Loucy (cell line): ENCODE measurements at regions not wholly inside any gene's neighbourhood (a gene's known extent, or its start where the extent isn't known, plus 50 kb on each side); places are given as distances from the start of the nearest gene placed in this dataset.

Experiments
- H2AFZ ChIP-seq: fragments of 200-600 bp; sonication (generic); 2 replicates; pipeline ENCODE4 v1.6.0; 2016; ENCODE audit warnings: antibody characterized with exemption, mild to moderate bottlenecking, low read length, moderate library complexity
- H3F3A ChIP-seq: fragments of 200-600 bp; 2 replicates; pipeline ENCODE4 v1.6.0; 2016; ENCODE audit warnings: antibody characterized with exemption, low read depth, mild to moderate bottlenecking
- H3K27me3 ChIP-seq: fragments of 200-600 bp; sonication (generic); 2 replicates; pipeline ENCODE4 v1.6.1; 2014; ENCODE audit warnings: low read length, mild to moderate bottlenecking; ENCODE audit not compliant: insufficient read depth, poor library complexity, severe bottlenecking
- H3K36me3 ChIP-seq: fragments of 200-600 bp; sonication (generic); 2 replicates; pipeline ENCODE4 v1.6.1; 2016; ENCODE audit warnings: low read length; ENCODE audit not compliant: insufficient read depth
- H3K4me1 ChIP-seq: fragments of 200-600 bp; sonication (generic); 2 replicates; pipeline ENCODE4 v1.5.1; 2014; ENCODE audit warnings: low read length, mild to moderate bottlenecking; ENCODE audit not compliant: insufficient read depth, poor library complexity, severe bottlenecking
- H3K4me2 ChIP-seq: fragments of 200-600 bp; sonication (generic); 2 replicates; pipeline ENCODE4 v1.6.0; 2014; ENCODE audit warnings: antibody characterized with exemption, low read length, low read depth, mild to moderate bottlenecking; ENCODE audit not compliant: poor library complexity, severe bottlenecking
- H3K4me3 ChIP-seq: fragments of 200-600 bp; sonication (generic); 2 replicates; pipeline ENCODE4 v1.5.1; 2014; ENCODE audit warnings: low read length, mild to moderate bottlenecking, mixed read lengths; ENCODE audit not compliant: poor library complexity, severe bottlenecking
- H3K79me2 ChIP-seq: fragments of 200-600 bp; sonication (generic); 2 replicates; pipeline ENCODE4 v1.6.1; 2014; ENCODE audit warnings: low read length; ENCODE audit not compliant: insufficient read depth
- H3K9ac ChIP-seq: fragments of 200-600 bp; sonication (generic); 2 replicates; pipeline ENCODE4 v1.6.0; 2014; ENCODE audit warnings: mild to moderate bottlenecking, low read depth, low read length, moderate library complexity; ENCODE audit not compliant: poor library complexity, severe bottlenecking
- H3K9me2 ChIP-seq: fragments of 200-600 bp; sonication (generic); replicated peaks from 2 replicates; pipeline ENCODE4 v1.6.1; 2016; ENCODE audit warnings: low read depth, low read length, mixed read lengths
- H3K9me3 ChIP-seq: fragments of 200-600 bp; sonication (generic); 2 replicates; pipeline ENCODE4 v1.6.1; 2014; ENCODE audit warnings: mild to moderate bottlenecking, antibody characterized with exemption, low read length, low read depth; ENCODE audit not compliant: insufficient read depth
- H4K20me1 ChIP-seq: fragments of 200-600 bp; sonication (generic); 2 replicates; pipeline ENCODE4 v1.6.0; 2014; ENCODE audit warnings: antibody characterized with exemption, low read length, mild to moderate bottlenecking; ENCODE audit not compliant: insufficient read depth, poor library complexity, severe bottlenecking
- EZH2phosphoT487 ChIP-seq: fragments of 200-600 bp; IDR thresholded peaks from 2 replicates; pipeline ENCODE4 v1.6.1; 2018; ENCODE audit warnings: antibody characterized with exemption, mild to moderate bottlenecking, moderate library complexity, borderline replicate concordance
- TF ChIP-seq, protein P1 (sequence below): fragments of 200-600 bp; sonication (generic); conservative IDR thresholded peaks from 2 replicates; pipeline ENCODE4 v1.5.1; 2014; ENCODE audit warnings: mild to moderate bottlenecking, antibody characterized with exemption, low read length

DNA sequence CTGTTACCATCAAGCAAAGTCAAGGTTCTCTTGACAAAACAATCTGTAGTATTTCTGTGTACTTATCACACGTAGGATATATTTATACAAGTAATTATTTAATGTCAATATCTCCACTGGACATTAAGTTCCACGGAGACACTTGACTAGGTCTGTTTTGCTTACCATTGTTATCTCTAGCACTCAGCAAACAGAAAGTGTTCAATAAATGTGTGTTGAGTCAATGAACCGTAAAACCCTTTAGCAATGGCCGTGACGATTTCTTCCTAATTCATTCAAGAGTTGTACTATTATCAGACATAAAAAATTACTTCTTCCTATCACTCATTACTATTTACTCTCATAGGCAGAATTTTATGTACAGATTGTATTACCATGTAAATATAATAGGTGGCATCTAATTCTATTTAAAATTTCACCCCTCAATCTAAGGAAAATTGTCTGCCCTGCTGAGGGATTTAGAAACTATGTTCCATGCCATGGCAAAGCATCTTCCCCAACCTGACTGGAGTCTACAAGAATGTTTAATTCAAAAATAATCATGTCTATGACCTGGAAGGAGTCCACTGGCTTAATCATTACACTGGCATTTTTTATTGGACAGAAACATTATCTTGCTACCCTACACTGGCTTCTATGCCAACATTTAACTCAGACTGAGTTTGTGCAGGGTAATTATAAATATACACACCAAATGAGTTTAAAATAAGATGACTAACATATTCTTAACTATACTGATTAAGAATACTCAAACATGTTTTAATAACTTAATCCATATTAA, 301.9 kb downstream of the ZEB2 start:
- Histone ChIP-seq H3K4me2 (no peak overlapping the region), H2AFZ (no peak overlapping the region), H4K20me1 (no peaks in the 10 kb centered on the region), H3K4me3 (no peak overlapping the region), H3K4me1 (peaks cover 34% of the 10 kb centered on the region), H3K36me3 (no peaks in the 10 kb centered on the region), H3K9me2 (no peaks in the 10 kb centered on the region), H3K79me2 (no peaks in the 10 kb centered on the region), H3K9me3 (no peaks in the 10 kb centered on the region), H3K27me3 (no peaks in the 10 kb centered on the region), H3F3A (no peaks in the 10 kb centered on the region), H3K9ac (no peak overlapping the region)
- TF ChIP-seq EZH2phosphoT487, result no peak
- TF ChIP-seq, protein P1, sequence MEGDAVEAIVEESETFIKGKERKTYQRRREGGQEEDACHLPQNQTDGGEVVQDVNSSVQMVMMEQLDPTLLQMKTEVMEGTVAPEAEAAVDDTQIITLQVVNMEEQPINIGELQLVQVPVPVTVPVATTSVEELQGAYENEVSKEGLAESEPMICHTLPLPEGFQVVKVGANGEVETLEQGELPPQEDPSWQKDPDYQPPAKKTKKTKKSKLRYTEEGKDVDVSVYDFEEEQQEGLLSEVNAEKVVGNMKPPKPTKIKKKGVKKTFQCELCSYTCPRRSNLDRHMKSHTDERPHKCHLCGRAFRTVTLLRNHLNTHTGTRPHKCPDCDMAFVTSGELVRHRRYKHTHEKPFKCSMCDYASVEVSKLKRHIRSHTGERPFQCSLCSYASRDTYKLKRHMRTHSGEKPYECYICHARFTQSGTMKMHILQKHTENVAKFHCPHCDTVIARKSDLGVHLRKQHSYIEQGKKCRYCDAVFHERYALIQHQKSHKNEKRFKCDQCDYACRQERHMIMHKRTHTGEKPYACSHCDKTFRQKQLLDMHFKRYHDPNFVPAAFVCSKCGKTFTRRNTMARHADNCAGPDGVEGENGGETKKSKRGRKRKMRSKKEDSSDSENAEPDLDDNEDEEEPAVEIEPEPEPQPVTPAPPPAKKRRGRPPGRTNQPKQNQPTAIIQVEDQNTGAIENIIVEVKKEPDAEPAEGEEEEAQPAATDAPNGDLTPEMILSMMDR, result no peak

DNA sequence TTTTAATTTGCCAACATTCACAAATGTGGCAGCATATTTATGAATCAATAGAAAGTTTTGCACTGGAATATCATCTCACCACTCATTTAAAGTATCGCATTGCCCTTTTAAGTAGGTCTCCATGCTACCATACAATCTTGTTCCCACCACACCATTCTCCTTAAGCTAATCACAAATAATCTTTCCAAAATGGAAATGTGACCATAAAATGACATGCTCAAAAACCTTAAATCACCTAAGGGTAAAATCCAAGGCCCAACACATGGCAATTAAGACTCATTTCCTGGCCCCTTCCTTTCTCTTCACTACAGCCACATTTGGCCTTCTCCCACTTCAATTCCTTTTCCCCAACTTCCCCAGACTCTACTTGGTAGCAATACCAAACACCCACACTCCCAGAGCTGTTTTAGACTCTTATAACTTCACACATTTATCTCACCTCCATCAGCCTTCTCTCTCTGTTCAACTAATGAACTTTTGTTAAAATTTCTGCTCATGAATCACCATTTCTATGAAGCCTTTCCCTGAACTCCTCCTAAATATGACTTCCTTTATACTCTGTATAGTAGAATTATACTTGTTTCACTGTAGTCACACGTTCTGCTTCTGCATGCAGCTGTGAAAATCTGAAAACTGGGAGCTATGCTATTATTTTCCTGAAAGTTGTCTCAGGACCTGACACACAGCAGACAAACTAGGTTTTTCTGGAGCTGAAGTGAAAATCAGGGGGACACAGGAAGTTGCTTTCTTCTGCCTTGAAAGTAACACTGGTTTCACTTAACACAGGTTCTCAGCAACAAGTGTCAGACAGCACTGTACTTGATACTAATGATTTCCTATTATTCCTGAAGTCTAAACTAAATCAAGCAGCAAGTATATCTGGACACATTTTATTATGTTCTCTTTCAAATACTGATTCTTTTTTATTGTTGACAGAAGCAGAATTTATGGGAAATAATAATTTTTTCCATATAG, 303.9 kb downstream of the ZEB2 start:
- H4K20me1 ChIP-seq, result no peaks in the 10 kb centered on the region
- H3K27me3 ChIP-seq, result no peaks in the 10 kb centered on the region
- H3K4me2 ChIP-seq, result peak overlapping the region; percentile 63
- H3K9me2 ChIP-seq, result no peaks in the 10 kb centered on the region
- no peaks in the 10 kb centered on the region for H3K79me2 ChIP-seq
- TF ChIP-seq EZH2phosphoT487, result no peak
- TF ChIP-seq, protein P1, result no peak
- H3K9ac ChIP-seq, result peak overlapping the region; percentile 38
- peaks cover 48% of the 10 kb centered on the region for H3K4me1 ChIP-seq
- peak overlapping the region; percentile 23 for H3K4me3 ChIP-seq
- no peaks in the 10 kb centered on the region for H3K36me3 ChIP-seq
- H3F3A ChIP-seq, result no peaks in the 10 kb centered on the region
- peak overlapping the region; percentile 44; the same call in 1 of the 2 replicates for H2AFZ ChIP-seq
- no peaks in the 10 kb centered on the region for H3K9me3 ChIP-seq

DNA sequence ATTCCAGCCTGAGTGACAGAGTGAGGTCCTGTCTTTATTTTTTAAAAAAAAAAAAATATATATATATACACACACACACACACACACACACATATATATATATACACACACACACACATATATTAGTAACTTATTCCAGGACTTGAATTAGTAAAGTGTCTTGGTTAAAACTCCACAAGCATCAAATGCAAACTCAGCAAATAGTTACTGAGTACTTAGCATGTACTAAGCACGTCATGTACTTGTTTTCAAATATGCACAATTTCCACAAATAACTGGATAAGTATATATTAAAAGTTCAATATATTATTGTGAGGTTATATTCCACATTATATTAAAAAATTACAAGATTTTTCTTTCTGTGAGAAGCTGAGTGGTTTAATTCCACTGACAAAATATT, 304.7 kb downstream of the ZEB2 start:
- H3K9me2 ChIP-seq, result no peaks in the 10 kb centered on the region
- H3F3A ChIP-seq, result no peaks in the 10 kb centered on the region
- no peak overlapping the region for H3K9ac ChIP-seq
- H2AFZ ChIP-seq, result no peak overlapping the region
- no peak for TF ChIP-seq EZH2phosphoT487
- TF ChIP-seq, protein P1, result no peak
- H3K4me1 ChIP-seq, result peaks cover 50% of the 10 kb centered on the region
- H3K27me3 ChIP-seq, result no peaks in the 10 kb centered on the region
- H3K9me3 ChIP-seq, result no peaks in the 10 kb centered on the region
- no peaks in the 10 kb centered on the region for H3K36me3 ChIP-seq
- no peak overlapping the region for H3K4me3 ChIP-seq
- no peaks in the 10 kb centered on the region for H3K79me2 ChIP-seq
- H3K4me2 ChIP-seq, result peak overlapping the region; percentile 63
- H4K20me1 ChIP-seq, result no peaks in the 10 kb centered on the region
